ENCODE measurements at regions not wholly inside any gene's neighbourhood (a gene's known extent, or its start where the extent isn't known, plus 50 kb on each side); places are given as distances from the start of the nearest gene placed in this dataset.
"Not testable (repeated sequence)": the region's sequence is repeated elsewhere in the genome, so short reads cannot be mapped to it uniquely, and the experiment has no call there.

- TF ChIP-seq EZH2 (IDR thresholded peaks at IDR 0.05); POLR2AphosphoS5 (IDR thresholded peaks at IDR 0.05; ENCODE audit: borderline replicate concordance, low read depth, low read length); FOXP2 (optimal IDR thresholded peaks at IDR 0.05; ENCODE audit: control extremely low read depth, extremely low read length, insufficient read depth): not testable (repeated sequence)
These were observed 205.4 kb downstream of the BCAS1 start for GRCh38 chr20:53864765-53865683.

All from SK-N-MC (cell line).